ENCODE measurements at regions not wholly inside any gene's neighbourhood (a gene's known extent, or its start where the extent isn't known, plus 50 kb on each side); places are given as distances from the start of the nearest gene placed in this dataset.

DNA sequence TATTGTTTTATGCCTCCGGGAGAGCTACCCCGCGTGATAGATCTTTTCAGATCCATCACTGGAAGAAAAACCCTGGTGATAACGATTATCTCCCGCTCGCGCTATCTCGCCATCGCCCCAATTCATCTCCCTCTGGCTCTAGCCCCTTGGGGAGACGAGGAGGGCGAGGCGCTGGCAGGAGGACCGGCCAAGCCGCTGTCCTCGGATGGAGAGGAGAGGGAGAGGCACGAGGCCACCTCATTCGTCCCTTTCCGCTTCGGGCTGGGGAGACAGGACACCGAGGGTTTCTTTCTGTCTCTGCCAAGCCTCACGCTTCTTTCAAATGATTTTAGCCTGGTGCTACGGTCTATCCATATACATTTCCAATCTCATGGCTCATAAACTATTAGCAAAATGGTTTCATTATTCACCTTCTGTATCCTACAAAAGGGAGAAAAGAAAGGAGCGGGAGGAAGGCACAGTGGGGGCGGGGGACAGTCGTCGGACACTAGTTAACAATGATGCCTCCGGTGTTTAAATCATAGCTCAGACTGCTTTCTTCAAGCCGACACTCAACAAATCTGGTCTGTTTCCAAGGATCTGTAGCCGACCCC is 415.0 kb upstream of the ESRRG start:
- Histone ChIP-seq H3K36me3 (ENCODE audit: insufficient read depth, low read length) (no peaks in the 10 kb centered on the region), H3K4me1 (ENCODE audit: insufficient read depth, low read length, poor library complexity, severe bottlenecking) (no peaks in the 10 kb centered on the region), H3K9me2 (replicated peaks; ENCODE audit: low read depth, low read length) (no peaks in the 10 kb centered on the region), H3K27me3 (ENCODE audit: insufficient read depth, low read length, poor library complexity, severe bottlenecking) (no peaks in the 10 kb centered on the region), H3K79me2 (ENCODE audit: insufficient read depth, low read length) (no peaks in the 10 kb centered on the region), H2AFZ (ENCODE audit: low read length) (no peak overlapping the region), H4K20me1 (ENCODE audit: insufficient read depth, low read length, poor library complexity, severe bottlenecking) (no peaks in the 10 kb centered on the region), H3K4me2 (ENCODE audit: low read depth, low read length, poor library complexity, severe bottlenecking) (no peak overlapping the region), H3K4me3 (ENCODE audit: low read length, poor library complexity, severe bottlenecking) (no peak overlapping the region), H3K9ac (ENCODE audit: low read depth, low read length, poor library complexity, severe bottlenecking) (no peak overlapping the region), H3K9me3 (ENCODE audit: insufficient read depth, low read depth, low read length) (0 out of 2 replicates have a peak, but pooled peaks cover 7% of the 10 kb centered on the region), H3F3A (ENCODE audit: low read depth) (no peaks in the 10 kb centered on the region)
- TF ChIP-seq EZH2phosphoT487 (IDR thresholded peaks at IDR 0.05; ENCODE audit: borderline replicate concordance): no peak
- TF ChIP-seq, protein P1, sequence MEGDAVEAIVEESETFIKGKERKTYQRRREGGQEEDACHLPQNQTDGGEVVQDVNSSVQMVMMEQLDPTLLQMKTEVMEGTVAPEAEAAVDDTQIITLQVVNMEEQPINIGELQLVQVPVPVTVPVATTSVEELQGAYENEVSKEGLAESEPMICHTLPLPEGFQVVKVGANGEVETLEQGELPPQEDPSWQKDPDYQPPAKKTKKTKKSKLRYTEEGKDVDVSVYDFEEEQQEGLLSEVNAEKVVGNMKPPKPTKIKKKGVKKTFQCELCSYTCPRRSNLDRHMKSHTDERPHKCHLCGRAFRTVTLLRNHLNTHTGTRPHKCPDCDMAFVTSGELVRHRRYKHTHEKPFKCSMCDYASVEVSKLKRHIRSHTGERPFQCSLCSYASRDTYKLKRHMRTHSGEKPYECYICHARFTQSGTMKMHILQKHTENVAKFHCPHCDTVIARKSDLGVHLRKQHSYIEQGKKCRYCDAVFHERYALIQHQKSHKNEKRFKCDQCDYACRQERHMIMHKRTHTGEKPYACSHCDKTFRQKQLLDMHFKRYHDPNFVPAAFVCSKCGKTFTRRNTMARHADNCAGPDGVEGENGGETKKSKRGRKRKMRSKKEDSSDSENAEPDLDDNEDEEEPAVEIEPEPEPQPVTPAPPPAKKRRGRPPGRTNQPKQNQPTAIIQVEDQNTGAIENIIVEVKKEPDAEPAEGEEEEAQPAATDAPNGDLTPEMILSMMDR (conservative IDR thresholded peaks at IDR 0.05; ENCODE audit: low read length): no peak

DNA sequence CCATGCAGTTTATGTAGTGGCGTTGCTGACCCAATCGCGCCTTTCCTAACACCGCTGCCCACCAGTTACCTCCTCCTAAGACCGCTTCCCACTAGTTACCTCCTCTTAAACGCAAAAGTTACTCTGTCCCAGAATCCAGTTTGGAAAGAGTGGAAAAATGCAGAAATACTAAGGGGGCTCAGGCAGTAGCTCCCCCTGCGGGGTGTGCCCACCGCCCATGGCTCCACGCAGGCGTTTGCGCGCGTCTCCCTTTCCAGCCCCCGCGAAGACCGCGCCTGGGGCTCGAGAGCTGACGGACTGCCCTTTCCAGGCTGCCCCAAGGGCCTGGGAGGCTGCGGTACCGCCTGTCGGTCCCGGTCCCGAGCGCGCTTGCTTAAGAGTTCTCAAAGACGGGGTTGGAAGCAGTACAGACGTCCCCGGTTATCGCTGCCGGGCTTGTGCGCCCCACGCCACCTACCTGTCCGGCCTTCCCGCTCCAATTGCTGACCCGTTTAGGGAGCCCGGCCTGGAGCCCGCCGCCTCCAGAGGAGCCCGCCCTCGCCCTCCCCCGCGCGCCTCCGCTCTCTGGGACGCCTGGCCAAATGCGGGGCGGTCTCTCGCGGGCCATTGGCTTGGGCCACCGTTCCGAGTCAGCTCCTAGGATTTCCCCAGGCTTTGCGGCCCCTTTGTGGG is 414.1 kb upstream of the ESRRG start:
- Histone ChIP-seq H3K36me3 (ENCODE audit: insufficient read depth, low read length) (no peaks in the 10 kb centered on the region), H2AFZ (ENCODE audit: low read length) (no peak overlapping the region), H3K4me2 (ENCODE audit: low read depth, low read length, poor library complexity, severe bottlenecking) (no peak overlapping the region), H4K20me1 (ENCODE audit: insufficient read depth, low read length, poor library complexity, severe bottlenecking) (no peaks in the 10 kb centered on the region), H3K9ac (ENCODE audit: low read depth, low read length, poor library complexity, severe bottlenecking) (no peak overlapping the region), H3K27me3 (ENCODE audit: insufficient read depth, low read length, poor library complexity, severe bottlenecking) (no peaks in the 10 kb centered on the region), H3K9me2 (replicated peaks; ENCODE audit: low read depth, low read length) (no peaks in the 10 kb centered on the region), H3K9me3 (ENCODE audit: insufficient read depth, low read depth, low read length) (0 out of 2 replicates have a peak, but pooled peaks cover 7% of the 10 kb centered on the region), H3K4me1 (ENCODE audit: insufficient read depth, low read length, poor library complexity, severe bottlenecking) (no peaks in the 10 kb centered on the region), H3K4me3 (ENCODE audit: low read length, poor library complexity, severe bottlenecking) (no peak overlapping the region), H3K79me2 (ENCODE audit: insufficient read depth, low read length) (no peaks in the 10 kb centered on the region), H3F3A (ENCODE audit: low read depth) (no peaks in the 10 kb centered on the region)
- TF ChIP-seq EZH2phosphoT487 (IDR thresholded peaks at IDR 0.05; ENCODE audit: borderline replicate concordance): no peak
- TF ChIP-seq, protein P1 (conservative IDR thresholded peaks at IDR 0.05; ENCODE audit: low read length): no peak

DNA sequence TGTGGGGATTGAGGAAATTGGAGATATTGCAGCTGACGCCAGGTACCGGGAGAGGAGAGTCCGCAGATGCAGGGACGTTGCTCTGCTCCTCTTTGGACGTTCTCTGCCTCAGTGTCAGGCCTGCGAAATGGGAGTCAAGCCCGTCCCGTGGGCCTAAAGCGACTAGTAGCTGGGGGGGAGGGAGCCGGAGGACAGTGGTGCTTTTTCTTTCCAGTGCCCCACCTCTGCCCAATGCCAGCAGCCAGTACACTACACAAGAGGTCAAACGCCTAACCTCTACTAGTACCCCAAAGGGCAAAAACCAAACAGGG is 413.6 kb upstream of the ESRRG start:
- no peaks in the 10 kb centered on the region for H3K9me2 ChIP-seq (replicated peaks; ENCODE audit: low read depth, low read length)
- no peak for TF ChIP-seq EZH2phosphoT487 (IDR thresholded peaks at IDR 0.05; ENCODE audit: borderline replicate concordance)
- H3F3A ChIP-seq (ENCODE audit: low read depth): no peaks in the 10 kb centered on the region
- H4K20me1 ChIP-seq (ENCODE audit: insufficient read depth, low read length, poor library complexity, severe bottlenecking): no peaks in the 10 kb centered on the region
- no peak overlapping the region for H3K9ac ChIP-seq (ENCODE audit: low read depth, low read length, poor library complexity, severe bottlenecking)
- no peaks in the 10 kb centered on the region for H3K79me2 ChIP-seq (ENCODE audit: insufficient read depth, low read length)
- H3K4me2 ChIP-seq (ENCODE audit: low read depth, low read length, poor library complexity, severe bottlenecking): no peak overlapping the region
- H3K36me3 ChIP-seq (ENCODE audit: insufficient read depth, low read length): no peaks in the 10 kb centered on the region
- no peaks in the 10 kb centered on the region for H3K27me3 ChIP-seq (ENCODE audit: insufficient read depth, low read length, poor library complexity, severe bottlenecking)
- H2AFZ ChIP-seq (ENCODE audit: low read length): no peak overlapping the region
- H3K9me3 ChIP-seq (ENCODE audit: insufficient read depth, low read depth, low read length): 0 out of 2 replicates have a peak, but pooled peaks cover 7% of the 10 kb centered on the region
- H3K4me3 ChIP-seq (ENCODE audit: low read length, poor library complexity, severe bottlenecking): no peak overlapping the region
- H3K4me1 ChIP-seq (ENCODE audit: insufficient read depth, low read length, poor library complexity, severe bottlenecking): no peaks in the 10 kb centered on the region

All from Loucy (cell line).